Chondrocyte (in vitro differentiated cells): ENCODE measurements at regions not wholly inside any gene's neighbourhood (a gene's known extent, or its start where the extent isn't known, plus 50 kb on each side); places are given as distances from the start of the nearest gene placed in this dataset.

Source experiments
- DNase-seq: peaks from one replicate; pipeline ENCODE4 v3.0.0; 2021; ENCODE audit warnings: mixed read lengths, low spot score
- H3K27ac Mint-ChIP-seq: one replicate; pipeline ENCODE4 v1.8.0; 2021; ENCODE audit warnings: mild to moderate bottlenecking, moderate library complexity, mixed read lengths; ENCODE audit not compliant: unreplicated experiment
- H3K27me3 Mint-ChIP-seq: 2 replicates; pipeline ENCODE4 v1.8.0; 2021; ENCODE audit warnings: low read depth, mixed read lengths
- H3K36me3 Mint-ChIP-seq: 2 replicates; pipeline ENCODE4 v1.8.0; 2021; ENCODE audit warnings: low read depth, mixed read lengths
- H3K4me1 Mint-ChIP-seq: 2 replicates; pipeline ENCODE4 v1.8.0; 2021; ENCODE audit warnings: low read depth, mild to moderate bottlenecking, mixed read lengths
- H3K4me3 Mint-ChIP-seq: one replicate; pipeline ENCODE4 v1.8.0; 2021; ENCODE audit warnings: mild to moderate bottlenecking, moderate library complexity, mixed read lengths; ENCODE audit not compliant: unreplicated experiment
- H3K9me3 Mint-ChIP-seq: 2 replicates; pipeline ENCODE4 v1.8.0; 2021; ENCODE audit warnings: low read depth, mixed read lengths
- CTCF ChIP-seq: fragments of 200-600 bp; sonication (generic); IDR thresholded peaks from 2 replicates; pipeline ENCODE4 v1.5.0; 2021; ENCODE audit warnings: antibody characterized with exemption, mild to moderate bottlenecking, moderate library complexity

GRCh38 chr12:83848702-83849101, 1063.9 kb downstream of the SLC6A15 start:
- H3K27me3 Mint-ChIP-seq = no peaks in the 10 kb centered on the region

GRCh38 chr12:83843541-83843940, 1069.1 kb downstream of the SLC6A15 start:
- DNase-seq = no peak
- no peak overlapping the region for H3K27ac Mint-ChIP-seq

More at GRCh38 chr12:83848702-83849101, 1063.9 kb downstream of the SLC6A15 start:
- Mint-ChIP-seq H3K4me3 (no peak overlapping the region), H3K4me1 (peaks cover 19% of the 10 kb centered on the region), H3K27ac (no peak overlapping the region), H3K36me3 (no peaks in the 10 kb centered on the region), H3K9me3 (peaks cover 11% of the 10 kb centered on the region)
- no peak for TF ChIP-seq CTCF
- DNase-seq = no peak

GRCh38 chr12:83841620-83842019, 1071.0 kb downstream of the SLC6A15 start:
- DNase-seq = no peak
- H3K4me1 Mint-ChIP-seq = peaks cover 34% of the 10 kb centered on the region
- H3K4me3 Mint-ChIP-seq = no peak overlapping the region
- H3K27me3 Mint-ChIP-seq = peaks cover 2% of the 10 kb centered on the region
- no peak overlapping the region for H3K27ac Mint-ChIP-seq
- no peaks in the 10 kb centered on the region for H3K9me3 Mint-ChIP-seq
- no peaks in the 10 kb centered on the region for H3K36me3 Mint-ChIP-seq
- no peak for TF ChIP-seq CTCF

More at GRCh38 chr12:83843541-83843940, 1069.1 kb downstream of the SLC6A15 start:
- Mint-ChIP-seq H3K4me3 (no peak overlapping the region), H3K9me3 (no peaks in the 10 kb centered on the region), H3K4me1 (peaks cover 39% of the 10 kb centered on the region), H3K36me3 (no peaks in the 10 kb centered on the region), H3K27me3 (no peaks in the 10 kb centered on the region)
- no peak for TF ChIP-seq CTCF

GRCh38 chr12:83827860-83828259, 1084.7 kb downstream of the SLC6A15 start:
- Mint-ChIP-seq H3K36me3 (no peaks in the 10 kb centered on the region), H3K27me3 (no peaks in the 10 kb centered on the region), H3K9me3 (no peaks in the 10 kb centered on the region), H3K4me1 (no peaks in the 10 kb centered on the region), H3K27ac (no peak overlapping the region), H3K4me3 (no peak overlapping the region)
- TF ChIP-seq CTCF = peak; percentile 11
- DNase-seq = no peak

GRCh38 chr12:83827193-83827592, 1085.4 kb downstream of the SLC6A15 start:
- Mint-ChIP-seq H3K9me3 (no peaks in the 10 kb centered on the region), H3K4me3 (no peak overlapping the region), H3K4me1 (no peaks in the 10 kb centered on the region), H3K27me3 (no peaks in the 10 kb centered on the region), H3K36me3 (no peaks in the 10 kb centered on the region), H3K27ac (no peak overlapping the region)
- TF ChIP-seq CTCF = no peak
- DNase-seq = no peak
